DND-41 (cell line): ENCODE measurements at regions not wholly inside any gene's neighbourhood (a gene's known extent, or its start where the extent isn't known, plus 50 kb on each side); places are given as distances from the start of the nearest gene placed in this dataset.

Source experiments
- ATAC-seq: fragments of 200-7000 bp; cut with Tn5 transposase; 3 replicates; pipeline ENCODE4 v1.9.1; 2021; ENCODE audit warnings: low read depth; ENCODE audit not compliant: insufficient read depth
- DNase-seq: peaks from one replicate; pipeline ENCODE4 v3.0.0-alpha.2; 2020
- H2AFZ ChIP-seq: 2 replicates; pipeline ENCODE4 v1.6.0; 2012; ENCODE audit warnings: low read depth, low read length
- H3K27ac ChIP-seq: 2 replicates; pipeline ENCODE4 v1.5.1; 2012; ENCODE audit warnings: low read length, inconsistent platforms
- H3K27me3 ChIP-seq: fragments of 200-600 bp; sonication (generic); 2 replicates; pipeline ENCODE4 v1.6.0; 2012; ENCODE audit warnings: low read length, mild to moderate bottlenecking, inconsistent platforms; ENCODE audit not compliant: insufficient read depth, poor library complexity
- H3K36me3 ChIP-seq: 2 replicates; pipeline ENCODE4 v1.5.1; 2012; ENCODE audit warnings: low read length, inconsistent platforms; ENCODE audit not compliant: insufficient read depth
- H3K4me1 ChIP-seq: 2 replicates; pipeline ENCODE4 v1.5.1; 2012; ENCODE audit warnings: mild to moderate bottlenecking, low read length; ENCODE audit not compliant: insufficient read depth
- H3K4me2 ChIP-seq: 2 replicates; pipeline ENCODE4 v1.6.0; 2012; ENCODE audit warnings: mild to moderate bottlenecking, moderate library complexity, low read length, inconsistent platforms; ENCODE audit not compliant: insufficient read depth
- H3K4me3 ChIP-seq, 2 experiments: fragments of 200-600 bp in 1 of 2; shearing (Covaris generic) in 1 of 2; 2 replicates each; pipeline ENCODE4 v1.5.1; 2012 to 2016; ENCODE audit warnings: inconsistent platforms in 2 of 2, low read length in 2 of 2, mild to moderate bottlenecking in 2 of 2, low read depth in 1 of 2, moderate library complexity in 1 of 2
- H3K79me2 ChIP-seq: 2 replicates; pipeline ENCODE4 v1.6.0; 2012; ENCODE audit warnings: low read length, inconsistent platforms; ENCODE audit not compliant: insufficient read depth
- H3K9ac ChIP-seq: 2 replicates; pipeline ENCODE4 v1.6.0; 2012; ENCODE audit warnings: low read depth, mild to moderate bottlenecking, inconsistent platforms, low read length, moderate library complexity
- H3K9me3 ChIP-seq: 2 replicates; pipeline ENCODE4 v1.5.1; 2012; ENCODE audit warnings: low read length, moderate library complexity, mild to moderate bottlenecking, inconsistent platforms; ENCODE audit not compliant: insufficient read depth, severe bottlenecking
- H4K20me1 ChIP-seq: 2 replicates; pipeline ENCODE4 v1.6.0; 2012; ENCODE audit warnings: low read length; ENCODE audit not compliant: insufficient read depth
- EZH2 ChIP-seq: IDR thresholded peaks from 3 replicates; pipeline ENCODE4 v1.6.1; 2012; ENCODE audit warnings: borderline replicate concordance, low read depth, mild to moderate bottlenecking, moderate library complexity, low read length, inconsistent platforms; ENCODE audit not compliant: severe bottlenecking
- TF ChIP-seq, protein P1 (sequence below): IDR thresholded peaks from 2 replicates; pipeline ENCODE4 v1.5.1; 2012; ENCODE audit warnings: borderline replicate concordance, low read length, moderate library complexity, mild to moderate bottlenecking; ENCODE audit not compliant: poor library complexity, severe bottlenecking; ENCODE audit errors: extremely low read depth

DNA sequence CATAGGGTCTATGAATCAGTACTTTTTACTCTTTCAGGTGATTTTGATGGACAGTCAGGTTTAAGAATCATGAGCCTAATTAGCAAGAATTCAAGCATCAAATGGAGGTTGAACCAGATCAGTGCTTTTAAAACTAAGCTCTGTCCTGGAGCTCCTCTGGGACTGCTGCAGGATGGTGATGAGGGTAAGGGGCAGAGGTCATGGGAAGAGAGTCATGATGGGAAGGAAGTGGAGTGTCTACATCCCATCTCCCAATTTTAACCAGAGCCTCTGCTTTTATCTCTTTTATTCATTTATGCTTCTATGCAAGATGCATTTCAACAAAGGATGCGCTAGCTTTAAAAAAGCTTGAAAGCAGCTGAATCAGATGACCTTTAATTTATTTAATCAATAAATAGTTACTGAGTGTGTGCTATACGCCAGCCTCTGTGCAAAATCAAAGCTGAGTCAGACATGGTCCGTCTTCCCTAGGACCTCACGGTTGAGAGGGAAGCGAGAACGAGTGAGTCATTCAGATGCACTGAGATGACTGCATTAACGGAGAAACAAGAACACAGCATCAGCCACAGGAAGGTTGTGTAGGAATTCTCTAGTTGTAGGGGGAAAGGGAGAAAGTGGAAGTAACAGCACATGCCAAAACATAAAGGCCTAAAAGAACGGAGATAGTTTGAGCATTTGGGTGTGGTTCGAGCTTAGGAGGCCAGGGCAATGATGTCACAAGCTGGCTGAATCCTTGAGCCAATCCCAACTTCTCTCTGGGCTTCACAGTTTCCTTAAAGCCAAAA is 441.6 kb upstream of the BRINP1 start:
- Histone ChIP-seq H3K79me2 (no peaks in the 10 kb centered on the region), H2AFZ (no peak overlapping the region), H3K4me1 (no peaks in the 10 kb centered on the region), H3K36me3 (no peaks in the 10 kb centered on the region), H3K27me3 (no peaks in the 10 kb centered on the region), H3K27ac (no peak overlapping the region), H3K9ac (no peak overlapping the region), H3K9me3 (no peaks in the 10 kb centered on the region), H4K20me1 (no peaks in the 10 kb centered on the region), H3K4me3 (no peak overlapping the region), H3K4me2 (no peak overlapping the region)
- DNase-seq, result no peak
- ATAC-seq, result no peak
- TF ChIP-seq, protein P1, sequence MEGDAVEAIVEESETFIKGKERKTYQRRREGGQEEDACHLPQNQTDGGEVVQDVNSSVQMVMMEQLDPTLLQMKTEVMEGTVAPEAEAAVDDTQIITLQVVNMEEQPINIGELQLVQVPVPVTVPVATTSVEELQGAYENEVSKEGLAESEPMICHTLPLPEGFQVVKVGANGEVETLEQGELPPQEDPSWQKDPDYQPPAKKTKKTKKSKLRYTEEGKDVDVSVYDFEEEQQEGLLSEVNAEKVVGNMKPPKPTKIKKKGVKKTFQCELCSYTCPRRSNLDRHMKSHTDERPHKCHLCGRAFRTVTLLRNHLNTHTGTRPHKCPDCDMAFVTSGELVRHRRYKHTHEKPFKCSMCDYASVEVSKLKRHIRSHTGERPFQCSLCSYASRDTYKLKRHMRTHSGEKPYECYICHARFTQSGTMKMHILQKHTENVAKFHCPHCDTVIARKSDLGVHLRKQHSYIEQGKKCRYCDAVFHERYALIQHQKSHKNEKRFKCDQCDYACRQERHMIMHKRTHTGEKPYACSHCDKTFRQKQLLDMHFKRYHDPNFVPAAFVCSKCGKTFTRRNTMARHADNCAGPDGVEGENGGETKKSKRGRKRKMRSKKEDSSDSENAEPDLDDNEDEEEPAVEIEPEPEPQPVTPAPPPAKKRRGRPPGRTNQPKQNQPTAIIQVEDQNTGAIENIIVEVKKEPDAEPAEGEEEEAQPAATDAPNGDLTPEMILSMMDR, result no peak

DNA sequence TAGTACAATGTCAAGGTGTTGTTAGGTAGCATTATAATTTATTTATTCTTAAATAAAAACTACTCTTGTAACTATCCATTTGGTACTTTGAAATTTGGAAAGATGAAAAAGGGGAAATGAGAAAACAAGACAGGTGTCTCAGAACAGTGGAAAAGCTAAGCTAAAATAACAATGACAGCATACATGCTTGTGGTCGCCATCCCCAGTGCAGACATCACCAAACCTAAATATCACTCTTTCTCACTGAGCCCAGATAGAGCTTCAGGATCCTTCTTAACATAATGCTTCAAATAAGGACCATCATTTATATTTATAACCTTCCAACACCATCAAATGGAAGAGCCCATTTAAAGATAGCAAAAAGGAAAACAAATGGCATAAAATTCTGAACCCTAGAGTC is 434.4 kb upstream of the BRINP1 start:
- Histone ChIP-seq H3K9ac (no peak overlapping the region), H3K27ac (no peak overlapping the region), H3K27me3 (no peaks in the 10 kb centered on the region), H4K20me1 (no peaks in the 10 kb centered on the region), H3K4me3 (no peak overlapping the region), H3K79me2 (no peaks in the 10 kb centered on the region), H3K9me3 (no peaks in the 10 kb centered on the region), H2AFZ (no peak overlapping the region), H3K4me2 (no peak overlapping the region), H3K36me3 (no peaks in the 10 kb centered on the region), H3K4me1 (no peaks in the 10 kb centered on the region)
- TF ChIP-seq, protein P1, result no peak
- TF ChIP-seq EZH2, result no peak
- DNase-seq, result no peak
- ATAC-seq, result no peak

DNA sequence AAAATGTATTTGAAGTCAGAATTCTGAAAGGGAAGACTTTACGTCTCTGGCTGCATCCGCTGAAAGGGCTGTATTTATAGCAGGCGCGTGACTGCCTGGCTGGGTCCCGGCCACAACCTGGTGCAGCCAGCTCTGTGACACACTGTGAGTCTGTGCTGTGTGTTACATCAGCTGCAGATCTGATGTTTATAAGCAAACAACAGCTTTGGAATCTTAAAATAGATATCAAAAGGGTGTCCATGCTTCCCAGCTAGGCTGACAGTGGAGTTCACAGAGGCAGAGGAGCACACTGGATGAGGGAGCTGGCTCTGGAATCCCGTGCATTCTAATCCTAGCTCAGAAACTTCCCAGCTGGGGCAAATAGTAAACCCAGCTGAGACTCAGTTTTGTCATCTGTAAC is 433.4 kb upstream of the BRINP1 start:
- H2AFZ ChIP-seq, result no peak overlapping the region

More for the DNA sequence above, 433.4 kb upstream of the BRINP1 start:
- no peaks in the 10 kb centered on the region for H3K4me1 ChIP-seq
- TF ChIP-seq EZH2, result no peak
- TF ChIP-seq, protein P1, result no peak
- no peak overlapping the region for H3K9ac ChIP-seq
- no peak overlapping the region for H3K4me3 ChIP-seq
- no peaks in the 10 kb centered on the region for H3K36me3 ChIP-seq
- no peaks in the 10 kb centered on the region for H3K27me3 ChIP-seq
- ATAC-seq (no peak), DNase-seq (no peak)
- no peak overlapping the region for H3K4me2 ChIP-seq
- no peak overlapping the region for H3K27ac ChIP-seq
- H4K20me1 ChIP-seq, result no peaks in the 10 kb centered on the region
- no peaks in the 10 kb centered on the region for H3K79me2 ChIP-seq
- H3K9me3 ChIP-seq, result no peaks in the 10 kb centered on the region
